GM20431 (cell line): ENCODE measurements at regions not wholly inside any gene's neighbourhood (a gene's known extent, or its start where the extent isn't known, plus 50 kb on each side); places are given as distances from the start of the nearest gene placed in this dataset.
"Not testable (repeated sequence)": the region's sequence is repeated elsewhere in the genome, so short reads cannot be mapped to it uniquely, and the experiment has no call there.

Experiments
- in situ Hi-C: fragments of 300-500 bp; cut with MseI, MboI; formaldehyde crosslinking; loops from one replicate; pipeline ENCODE4 v1.15.0; 2020; ENCODE audit warnings: low sequenced_read_pairs; ENCODE audit not compliant: unreplicated experiment

DNA sequence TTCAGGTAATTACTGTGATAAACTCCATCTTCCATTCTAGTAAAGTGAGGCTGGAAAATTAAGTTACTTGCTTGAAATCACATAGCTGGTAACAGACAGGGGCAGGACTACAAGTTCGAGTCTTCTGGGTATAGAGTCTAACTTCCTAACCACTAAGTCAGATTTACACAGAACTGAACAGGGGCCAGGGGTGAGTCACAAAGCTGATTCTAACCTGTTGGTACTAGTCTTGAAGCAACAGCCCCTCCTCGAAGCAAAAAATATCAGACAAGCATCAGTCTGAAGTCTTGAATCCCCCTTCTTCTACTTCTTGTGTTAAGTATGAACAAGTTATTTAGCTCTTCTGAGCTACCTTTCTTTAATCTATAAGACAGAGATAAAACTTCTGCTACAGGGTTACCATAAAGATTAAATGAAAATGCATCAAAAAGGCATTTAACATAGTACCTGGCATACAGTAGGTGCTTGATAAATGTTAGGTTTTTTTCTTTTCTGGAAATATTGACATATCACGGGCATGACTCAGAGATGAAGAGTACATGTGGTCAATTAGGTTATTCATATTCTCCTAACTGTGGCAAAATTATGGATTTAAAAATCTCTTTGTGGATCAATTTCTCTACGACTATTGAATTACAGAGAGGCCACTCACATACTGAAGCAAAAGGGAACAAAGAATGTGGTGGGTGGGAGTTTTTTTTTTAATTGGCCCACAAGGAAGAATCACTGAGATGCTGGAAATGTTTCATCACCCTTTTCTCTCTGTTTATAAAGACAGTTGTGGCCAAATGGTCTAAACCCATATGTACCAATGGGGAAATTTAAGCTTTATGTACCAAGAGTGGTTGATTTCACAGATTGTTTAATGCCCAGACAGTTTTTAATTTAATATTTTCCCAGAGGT lies 266.9 kb upstream of the DYNLRB2 start:
- in situ Hi-C loops: no loop called here

DNA sequence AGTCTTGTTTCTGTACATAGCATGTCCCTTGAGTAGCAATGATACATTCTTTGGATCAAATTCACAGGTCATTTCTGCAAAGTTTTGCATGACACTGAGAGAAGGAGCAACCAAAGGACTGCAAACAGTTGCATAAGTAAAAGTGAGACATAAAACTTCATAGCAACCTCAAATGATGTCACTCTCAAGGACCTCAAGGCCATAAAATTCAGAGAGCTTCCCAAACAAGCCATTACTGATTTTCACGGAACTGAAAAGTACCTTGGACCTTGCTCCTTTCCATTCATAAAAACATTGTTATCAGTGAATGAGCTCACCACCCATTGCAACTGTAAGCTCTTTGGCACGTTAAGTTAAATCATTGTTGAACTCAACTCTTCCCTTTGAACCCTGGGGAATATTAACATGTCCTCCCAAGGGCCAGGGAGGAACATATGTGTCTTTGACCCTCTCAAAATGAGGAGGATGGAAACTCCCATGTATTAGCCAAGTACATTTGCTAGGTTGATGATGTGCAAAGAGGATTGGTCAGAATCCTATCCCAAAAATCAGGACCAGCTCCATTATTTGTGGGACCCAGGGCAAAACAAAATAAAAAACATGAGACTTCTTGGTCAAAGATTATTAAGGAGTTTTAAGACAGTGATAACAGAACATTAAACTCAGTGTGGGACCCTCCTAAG lies 275.0 kb upstream of the DYNLRB2 start:
- in situ Hi-C loops: no loop called here

DNA sequence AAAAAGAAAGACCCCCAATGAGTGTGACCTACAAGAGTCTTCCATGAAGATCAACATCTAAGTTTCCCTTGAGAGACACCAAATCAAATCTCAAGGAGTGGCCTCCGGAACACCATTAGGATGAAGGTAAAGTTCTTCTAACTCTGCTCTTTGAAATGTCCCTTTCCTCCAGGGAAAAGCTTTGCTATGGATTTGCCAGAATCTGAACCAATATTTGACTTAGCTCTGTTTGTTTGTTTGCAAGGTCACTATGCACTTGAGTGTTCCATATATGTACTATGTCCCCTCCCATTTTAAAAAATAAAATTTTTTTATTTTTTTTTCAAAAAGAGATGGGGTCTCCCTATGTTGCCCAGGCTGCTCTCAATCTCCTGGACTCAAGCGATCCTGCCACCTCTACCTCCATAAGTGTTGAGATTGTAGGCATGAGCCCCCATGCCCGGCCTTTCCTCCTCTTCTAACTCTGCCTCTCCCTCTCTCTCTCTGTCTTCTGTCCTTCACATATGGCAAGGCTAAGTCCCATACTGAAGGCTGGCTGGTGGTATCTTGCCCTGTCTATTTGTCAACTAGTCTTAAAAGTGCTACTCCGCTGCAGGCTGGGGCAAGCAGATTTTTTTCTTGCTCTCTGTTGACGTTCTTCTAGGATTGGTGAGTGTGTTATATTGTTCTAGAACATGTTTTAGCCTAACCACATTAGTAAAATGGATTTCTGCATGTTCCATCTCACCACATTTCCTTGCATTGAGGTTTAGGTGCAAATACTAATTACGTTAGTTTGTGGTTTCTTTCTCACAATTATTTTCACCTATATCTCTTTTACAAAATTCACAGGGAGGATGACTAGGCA lies 276.7 kb upstream of the DYNLRB2 start:
- in situ Hi-C loops: no loop called here

DNA sequence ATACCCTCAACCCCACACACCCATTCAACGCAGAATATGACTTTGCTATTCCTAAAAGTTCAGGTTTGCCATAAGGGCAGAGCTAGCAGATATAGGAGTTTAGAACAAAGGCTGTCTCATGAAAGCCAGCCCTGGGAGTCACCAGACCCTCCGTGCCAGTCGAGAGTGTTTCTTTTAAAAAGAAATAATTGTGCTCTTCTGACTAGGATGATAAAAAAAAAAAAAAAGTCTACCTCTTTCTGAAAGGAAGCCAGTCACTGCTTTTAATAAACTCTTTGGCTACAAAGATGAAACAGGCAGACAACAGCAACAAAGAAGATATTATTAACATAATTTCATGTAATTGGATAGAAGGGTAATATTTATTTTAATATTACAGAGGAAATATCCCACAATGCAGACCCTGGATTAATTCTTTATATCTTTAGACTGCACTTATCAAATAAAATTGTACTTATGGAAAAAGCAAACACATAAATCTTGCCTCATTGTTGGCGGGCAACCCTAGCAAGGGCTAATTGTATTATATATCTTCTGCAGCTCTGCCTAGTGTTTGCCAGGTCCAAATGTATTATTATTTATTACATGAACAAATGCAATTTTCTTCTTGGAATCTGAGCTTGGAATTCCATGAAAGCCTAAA lies 277.5 kb upstream of the DYNLRB2 start:
- in situ Hi-C loops: no loop called here

DNA sequence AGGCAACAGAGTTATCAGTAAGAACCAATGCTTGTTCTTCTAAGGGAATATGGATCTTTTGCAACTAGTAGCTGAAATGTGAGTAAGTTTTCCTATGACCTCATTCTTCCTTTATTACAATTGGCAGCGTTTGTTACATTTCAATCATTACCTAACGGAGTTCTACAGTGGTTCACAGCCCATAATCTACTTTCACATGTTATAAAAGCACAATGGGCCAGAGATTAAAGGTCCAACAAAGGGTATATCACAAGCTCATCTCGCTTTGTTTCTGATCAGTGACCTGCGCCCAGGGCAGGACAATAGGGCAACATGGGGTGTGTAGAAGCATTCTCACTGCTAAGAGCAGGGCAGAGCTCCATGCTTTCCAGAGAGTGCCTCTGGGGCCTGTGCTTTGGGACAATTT lies 279.9 kb upstream of the DYNLRB2 start:
- in situ Hi-C loops: no loop called here

DNA sequence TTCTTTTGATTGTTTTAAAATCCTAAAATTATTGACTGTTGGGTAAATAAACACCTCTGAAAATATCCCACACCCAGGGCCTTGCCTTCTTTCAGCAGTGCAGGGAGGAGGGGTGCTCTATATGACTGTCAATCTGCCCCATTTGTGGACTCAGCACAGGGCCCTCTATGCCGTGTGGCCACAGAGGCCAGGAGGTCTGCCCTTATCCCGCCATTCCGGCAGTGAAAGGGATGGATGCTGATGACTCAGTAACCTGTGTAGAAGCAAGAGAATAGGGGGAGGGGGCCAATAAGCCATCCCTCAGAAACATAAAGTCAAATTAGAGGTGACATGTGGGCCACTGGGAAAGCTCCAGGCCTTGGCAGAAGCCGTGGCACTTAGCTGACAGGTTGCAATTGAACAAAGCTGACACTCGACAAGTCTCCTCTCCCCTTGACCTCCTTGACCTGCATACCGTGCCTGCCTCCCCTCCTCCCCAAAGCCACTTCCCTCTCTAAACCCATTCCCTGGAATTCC lies 281.4 kb upstream of the DYNLRB2 start:
- in situ Hi-C loops: no loop called here

DNA sequence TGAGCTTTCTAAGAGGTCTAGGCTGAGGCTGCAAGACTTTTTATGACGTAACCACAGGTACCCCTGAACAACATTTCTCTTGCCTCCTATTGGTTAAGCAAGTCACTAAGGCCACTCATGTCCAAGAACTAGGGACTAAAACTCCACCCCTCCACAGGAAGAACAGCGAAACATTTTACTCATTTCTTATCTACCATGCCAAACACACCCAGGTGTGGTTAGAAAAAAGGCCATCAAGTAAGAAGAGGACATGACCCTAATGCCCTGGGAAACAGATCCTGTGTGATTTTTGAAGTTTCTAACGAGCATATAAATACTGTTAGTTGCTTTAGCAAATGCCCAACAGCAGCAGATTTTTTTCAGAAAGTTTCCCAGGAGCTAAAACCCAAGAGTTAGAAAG lies 282.4 kb upstream of the DYNLRB2 start:
- in situ Hi-C loops: no loop called here

DNA sequence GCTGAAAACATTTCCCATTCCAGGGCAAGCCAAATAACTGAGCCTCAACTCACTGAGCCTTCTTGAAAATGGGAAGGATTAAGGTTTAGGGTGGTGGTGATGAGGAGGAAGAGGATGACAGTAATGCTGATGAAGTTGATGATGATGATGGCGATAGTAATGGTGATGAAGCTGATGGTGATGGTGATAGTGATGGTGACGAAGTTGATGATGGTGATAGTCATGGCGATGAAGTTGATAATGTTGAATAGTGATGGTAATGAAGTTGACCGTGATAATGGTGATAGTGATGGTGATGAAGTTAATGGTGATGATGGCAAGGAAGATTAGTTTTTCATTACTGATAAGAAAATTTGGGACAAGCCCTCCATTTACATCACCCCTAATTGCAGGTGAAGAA lies 285.8 kb upstream of the DYNLRB2 start:
- in situ Hi-C loops: no loop called here

DNA sequence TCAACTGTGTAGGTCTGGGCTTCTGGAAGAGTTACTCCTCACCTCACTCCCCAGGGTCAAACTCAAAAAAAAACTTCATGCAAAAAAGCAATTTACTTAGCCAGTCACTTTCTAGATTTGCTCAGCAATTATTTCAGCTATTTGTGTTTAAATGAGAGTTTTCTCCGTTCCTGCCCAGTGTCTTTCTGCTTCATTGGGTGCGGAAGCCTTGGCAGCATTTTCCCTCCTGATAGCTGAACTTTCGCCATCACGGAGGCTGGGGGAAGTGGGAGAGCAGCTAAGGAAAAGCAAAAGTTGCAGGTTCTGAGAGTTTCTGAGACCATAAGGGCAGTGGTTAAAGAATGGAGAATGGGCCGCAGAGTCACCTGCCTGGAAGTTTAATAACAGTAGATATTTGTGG lies 287.1 kb upstream of the DYNLRB2 start:
- in situ Hi-C loops: no loop called here

DNA sequence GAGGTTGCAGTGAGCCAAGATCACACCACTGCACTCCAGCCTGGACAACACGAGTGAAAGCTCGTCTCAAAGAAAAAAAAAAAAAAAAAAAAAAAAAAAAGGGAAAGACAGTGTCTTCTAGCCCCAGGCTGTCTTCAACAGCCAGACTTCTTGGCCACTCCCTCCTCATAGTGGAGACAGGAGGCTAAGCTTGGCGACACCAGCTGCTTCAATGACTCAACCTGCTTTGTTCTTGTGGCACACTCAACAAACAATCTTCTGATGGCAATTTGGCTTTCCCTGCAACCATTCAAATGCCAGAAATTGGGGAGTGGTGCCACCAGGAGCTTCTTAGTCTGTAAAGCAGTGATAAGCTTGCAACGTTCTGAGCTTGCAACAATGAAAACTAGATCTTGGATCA lies 290.4 kb upstream of the DYNLRB2 start:
- in situ Hi-C loops: no loop called here

DNA sequence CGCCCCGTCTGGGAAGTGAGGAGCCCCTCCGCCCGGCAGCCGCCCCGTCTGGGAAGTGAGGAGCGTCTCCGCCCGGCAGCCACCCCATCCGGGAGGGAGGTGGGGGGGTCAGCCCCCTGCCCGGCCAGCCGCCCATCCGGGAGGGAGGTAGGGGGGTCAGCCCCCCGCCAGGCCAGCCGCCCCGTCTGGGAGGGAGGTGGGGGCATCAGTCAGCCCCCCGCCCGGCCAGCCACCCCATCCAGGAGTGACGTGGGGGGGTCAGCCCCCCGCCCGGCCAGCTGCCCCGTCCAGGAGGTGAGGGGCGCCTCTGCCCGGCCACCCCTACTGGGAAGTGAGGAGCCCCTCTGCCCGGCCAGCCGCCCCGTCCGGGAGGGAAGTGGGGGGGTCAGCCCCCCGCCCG lies 297.5 kb upstream of the DYNLRB2 start:
- in situ Hi-C loops: not testable (repeated sequence)

DNA sequence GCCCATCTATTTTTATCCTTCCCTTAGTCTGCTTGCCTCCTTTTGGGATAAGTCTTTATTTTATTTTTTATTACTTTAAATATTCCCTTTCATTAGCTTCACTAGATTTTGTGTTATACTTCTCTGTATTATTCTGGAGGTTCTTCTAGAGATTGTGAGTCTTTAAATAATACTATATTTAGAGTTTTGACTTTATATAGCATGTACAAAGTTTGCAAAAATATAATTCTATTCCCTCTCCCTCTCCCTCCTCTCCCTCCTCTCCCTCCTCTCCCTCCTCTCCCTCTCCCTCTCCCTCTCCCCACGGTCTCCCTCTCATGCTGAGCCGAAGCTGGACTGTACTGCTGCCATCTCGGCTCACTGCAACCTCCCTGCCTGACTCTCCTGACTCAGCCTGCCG lies 298.5 kb upstream of the DYNLRB2 start:
- in situ Hi-C loops: not testable (repeated sequence)

DNA sequence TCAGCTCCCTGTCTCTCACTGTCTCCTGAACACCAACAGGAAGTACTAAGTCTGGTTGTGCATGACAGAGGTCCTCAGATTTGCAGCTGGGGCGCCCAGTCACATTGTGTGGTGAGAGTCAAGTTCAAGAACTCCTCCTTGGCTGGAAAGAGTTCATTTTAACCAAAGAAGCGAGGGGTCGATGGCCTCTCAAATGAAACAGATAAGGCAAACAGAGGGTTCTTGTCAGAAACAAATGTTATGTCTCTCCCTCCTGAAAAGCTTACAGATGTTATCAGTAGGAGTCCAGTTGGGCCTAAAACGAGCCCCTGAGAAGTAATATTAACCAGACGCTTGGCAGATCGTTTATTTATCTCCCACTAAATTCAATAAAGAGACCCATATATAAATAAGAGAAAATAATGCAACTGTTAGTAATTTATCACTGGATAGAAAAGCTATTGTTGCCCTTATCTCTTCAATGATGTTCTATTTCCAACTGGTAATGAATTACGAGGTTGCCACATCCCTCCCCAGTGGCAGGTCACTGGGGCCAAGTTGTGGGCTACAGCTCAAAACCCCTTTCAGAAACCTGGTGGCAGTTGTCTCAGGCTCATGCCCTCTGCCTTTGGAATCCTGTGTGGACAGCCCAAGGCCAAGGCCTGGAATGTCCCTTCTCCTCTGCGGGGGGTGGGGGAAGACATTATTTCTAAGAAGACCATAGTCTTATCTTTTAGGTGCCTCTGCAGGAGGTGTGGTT lies 307.5 kb upstream of the DYNLRB2 start:
- in situ Hi-C loops: no loop called here

DNA sequence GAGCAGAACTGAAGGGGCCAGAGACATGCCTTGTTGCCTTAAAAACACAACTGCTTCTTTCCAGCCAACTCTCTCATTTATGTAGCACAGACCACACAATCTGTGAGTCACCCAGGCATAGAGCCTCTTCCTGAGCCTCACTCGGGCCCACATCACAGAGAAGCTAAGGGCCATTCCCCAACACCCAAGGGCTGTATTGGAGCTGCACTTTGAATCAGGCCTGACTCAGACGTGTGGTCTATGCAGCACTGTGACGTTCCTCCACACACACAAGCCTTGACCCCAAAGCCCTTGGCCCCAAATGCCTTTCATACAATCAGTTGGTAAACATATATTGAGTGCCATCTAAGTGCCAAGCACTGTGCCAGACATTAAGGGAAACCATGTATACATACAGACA lies 308.9 kb upstream of the DYNLRB2 start:
- in situ Hi-C loops: no loop called here

DNA sequence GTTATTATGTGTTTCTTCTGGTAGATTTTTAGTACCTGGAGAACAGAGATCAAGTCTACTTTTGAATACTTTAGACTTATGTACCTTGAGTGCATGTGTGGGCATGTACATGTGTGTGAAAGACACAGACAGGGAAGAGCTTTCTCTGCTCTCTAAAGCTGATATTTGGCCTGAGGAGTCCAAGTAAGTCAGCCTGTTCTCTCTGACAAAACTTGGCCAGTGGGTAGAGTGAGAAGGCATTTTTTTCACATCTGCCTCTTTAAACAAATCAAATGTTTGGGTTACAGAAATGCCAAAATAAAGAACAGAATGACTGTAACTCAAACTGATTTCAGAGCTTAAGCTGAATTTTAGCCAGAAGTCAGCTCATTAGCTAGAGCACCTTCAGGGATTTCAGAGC lies 309.7 kb upstream of the DYNLRB2 start:
- in situ Hi-C loops: no loop called here

DNA sequence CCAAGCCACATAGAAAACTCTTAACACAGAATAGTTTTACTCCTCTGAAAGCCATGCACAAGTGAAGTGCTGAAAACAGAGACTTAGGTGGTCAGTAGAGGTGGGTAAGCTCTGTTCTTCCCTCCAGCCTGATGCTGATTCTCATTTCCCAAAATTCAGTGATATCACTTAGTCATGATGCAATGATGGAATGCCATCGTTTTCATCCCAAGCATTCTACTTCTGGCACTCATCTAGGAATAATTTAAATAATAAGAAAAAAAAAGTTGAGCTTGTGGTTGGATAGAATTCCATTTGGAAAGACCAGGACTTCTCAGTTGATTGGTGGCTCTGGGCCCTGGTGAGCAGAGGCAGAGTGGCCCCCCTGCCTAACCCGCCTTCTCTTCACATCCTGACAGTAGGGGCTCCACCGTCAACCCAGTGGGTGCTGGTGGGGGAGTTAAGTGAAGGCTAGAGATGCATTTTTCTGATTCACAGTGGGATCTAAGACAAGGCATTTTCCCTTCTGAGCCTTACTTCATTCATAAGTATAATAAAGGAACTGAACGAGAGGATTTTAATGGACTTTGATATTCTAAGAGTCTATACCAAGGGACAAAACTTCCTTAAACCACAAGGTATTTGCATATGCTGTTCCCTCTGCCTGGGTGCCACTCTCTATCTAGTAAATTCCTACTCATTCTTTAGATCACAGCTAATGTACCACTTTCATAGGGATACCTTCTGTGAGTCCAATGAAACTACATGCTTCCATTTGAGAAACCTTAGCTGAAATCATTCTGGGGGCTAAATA lies 310.3 kb upstream of the DYNLRB2 start:
- in situ Hi-C loops: no loop called here

DNA sequence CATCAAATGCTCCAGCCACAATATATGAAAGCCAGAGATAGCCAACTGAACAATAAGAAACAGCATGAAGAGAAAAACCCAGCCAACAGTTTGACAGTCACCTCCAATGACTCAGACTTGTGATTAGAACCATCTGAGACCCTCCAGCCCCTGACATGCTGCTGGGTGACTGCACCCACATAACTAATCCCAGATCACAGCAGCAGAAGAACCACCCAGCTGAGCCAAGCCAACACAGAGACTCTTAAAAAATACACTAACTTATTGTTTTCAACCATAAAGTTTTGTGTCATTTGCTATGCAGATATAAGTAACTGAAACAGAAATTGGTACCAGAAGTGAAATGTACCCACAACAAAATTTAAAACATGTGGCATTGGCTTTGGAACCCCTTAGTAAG lies 314.3 kb upstream of the DYNLRB2 start:
- in situ Hi-C loops: no loop called here

DNA sequence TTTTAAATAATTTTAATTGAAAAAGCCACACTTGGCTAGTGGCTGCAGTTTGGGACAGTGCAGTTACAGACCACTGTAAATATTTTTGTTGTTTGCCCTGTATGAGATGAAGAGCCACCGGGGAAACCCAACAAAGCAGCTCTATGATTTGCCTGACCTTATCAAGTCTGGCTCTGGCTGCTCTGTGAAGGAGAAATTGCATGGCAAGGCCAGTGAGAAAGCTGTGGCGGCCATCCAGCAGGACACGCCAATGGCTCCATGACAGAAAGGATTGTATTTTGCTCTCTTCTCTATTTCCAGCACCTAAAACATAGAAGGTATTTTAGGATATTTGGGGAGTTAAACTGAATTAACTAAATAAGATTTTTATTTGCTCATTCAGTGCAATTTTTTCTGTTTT lies 330.0 kb upstream of the DYNLRB2 start:
- in situ Hi-C loops: no loop called here

DNA sequence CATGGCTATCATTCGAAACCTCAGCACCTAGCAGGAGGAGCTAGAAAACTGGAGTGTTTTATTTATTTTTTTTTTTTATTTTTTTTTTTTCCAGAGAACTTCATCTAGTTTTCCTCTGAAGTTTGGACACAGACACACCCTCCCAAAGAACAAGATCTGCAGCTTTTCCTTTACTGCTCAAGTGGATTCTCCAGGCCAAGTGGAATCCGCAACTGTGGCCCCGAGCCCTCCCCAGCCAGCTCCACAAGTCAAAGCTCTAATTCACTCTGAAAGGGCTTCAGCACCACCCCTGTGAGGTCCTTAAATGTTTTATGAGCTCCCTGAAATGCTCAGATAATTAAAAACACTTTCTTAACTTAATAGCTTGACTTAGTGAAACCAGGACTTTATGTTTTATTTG lies 332.1 kb upstream of the DYNLRB2 start:
- in situ Hi-C loops: no loop called here
